Caco-2 (cell line): ENCODE measurements at regions not wholly inside any gene's neighbourhood (a gene's known extent, or its start where the extent isn't known, plus 50 kb on each side); places are given as distances from the start of the nearest gene placed in this dataset.

Experiments
- BruUV-seq: library from RNA; stranded (reverse); fragments of 400-500 nt; replicated peaks from 2 replicates; lab custom pipeline; 2021; lab: Mats Ljungman, UMichigan
- CTCF ChIA-PET: fragments of 300-600 bp; sonication (Branson Sonifier 250); formaldehyde crosslinking; loops from one replicate; lab custom pipeline; 2022; ENCODE audit warnings: antibody characterized with exemption; lab: Charles Lee
- POLR2A ChIA-PET: fragments of 300-600 bp; sonication (Branson Sonifier 250); formaldehyde crosslinking; loops from one replicate; lab custom pipeline; 2022; ENCODE audit warnings: antibody characterized with exemption; lab: Charles Lee
- DNase-seq, 2 experiments: peaks; one replicate each; pipeline versions ENCODE4 v3.0.0 to v3.0.0-alpha.2; 2020 to 2022
- H3K27me3 ChIP-seq: replicated peaks from 2 replicates; pipeline ENCODE4 v1.6.0; 2011; ENCODE audit warnings: low read length; ENCODE audit not compliant: control insufficient read depth, insufficient read depth
- H3K36me3 ChIP-seq: 2 replicates; pipeline ENCODE4 v1.5.1; 2011; ENCODE audit warnings: low read length; ENCODE audit not compliant: control insufficient read depth, insufficient read depth
- H3K4me1 ChIP-seq: fragments of 250-450 bp; sonication (Bioruptor Pico); 2 replicates; pipeline ENCODE4 v1.5.1; 2020; ENCODE audit warnings: mild to moderate bottlenecking
- H3K4me3 ChIP-seq: 2 replicates; pipeline ENCODE4 v1.5.1; 2011; ENCODE audit warnings: low read depth, mild to moderate bottlenecking, control low read depth, low read length
- H3K9me3 ChIP-seq: fragments of 250-450 bp; sonication (Bioruptor Pico); 2 replicates; pipeline ENCODE4 v1.5.1; 2020; ENCODE audit warnings: mild to moderate bottlenecking, moderate library complexity
- H3K27ac Mint-ChIP-seq: one replicate; pipeline ENCODE4 v1.8.0; 2022; ENCODE audit warnings: mixed read lengths; ENCODE audit not compliant: unreplicated experiment
- H3K27me3 Mint-ChIP-seq: one replicate; pipeline ENCODE4 v1.8.0; 2022; ENCODE audit warnings: mixed read lengths; ENCODE audit not compliant: insufficient read depth, unreplicated experiment
- H3K36me3 Mint-ChIP-seq: one replicate; pipeline ENCODE4 v1.8.0; 2022; ENCODE audit warnings: mild to moderate bottlenecking, mixed read lengths; ENCODE audit not compliant: insufficient read depth, unreplicated experiment
- H3K4me1 Mint-ChIP-seq: one replicate; pipeline ENCODE4 v1.8.0; 2022; ENCODE audit warnings: low read depth, mixed read lengths; ENCODE audit not compliant: unreplicated experiment
- H3K4me3 Mint-ChIP-seq: one replicate; pipeline ENCODE4 v1.8.0; 2022; ENCODE audit warnings: mild to moderate bottlenecking, moderate library complexity, mixed read lengths; ENCODE audit not compliant: unreplicated experiment
- H3K9me3 Mint-ChIP-seq: one replicate; pipeline ENCODE4 v1.8.0; 2022; ENCODE audit warnings: mixed read lengths; ENCODE audit not compliant: unreplicated experiment
- CTCF ChIP-seq, 2 experiments: fragments of 200-600 bp in 1 of 2; IDR thresholded peaks; 1 replicate in 1 of 2; 2 replicates in 1 of 2; pipeline versions ENCODE4 v1.5.1 to v1.8.0; 2011 to 2022; ENCODE audit warnings: antibody characterized with exemption in 1 of 2, control low read depth in 1 of 2, inconsistent platforms in 1 of 2, low read depth in 1 of 2, low read length in 1 of 2, mild to moderate bottlenecking in 1 of 2, moderate library complexity in 1 of 2; ENCODE audit not compliant: insufficient read depth in 1 of 2, severe bottlenecking in 1 of 2, unreplicated experiment in 1 of 2
- intact Hi-C: fragments of 100-400 bp; cut with micrococcal nuclease; formaldehyde crosslinking; loops from one replicate; pipeline ENCODE4 v1.10.0; 2022; ENCODE audit not compliant: unreplicated experiment

- H3K27me3 Mint-ChIP-seq, result no peaks in the 10 kb centered on the region
- H3K27ac Mint-ChIP-seq, result no peak overlapping the region
- H3K4me3 ChIP-seq, result peak overlapping the region; percentile 61
- H3K36me3 ChIP-seq, result no peaks in the 10 kb centered on the region
- POLR2A ChIA-PET, result no interaction called here
- CTCF ChIA-PET, result no interaction called here
- H3K9me3 ChIP-seq, result no peaks in the 10 kb centered on the region
- H3K9me3 Mint-ChIP-seq, result no peaks in the 10 kb centered on the region
- peaks cover 2% of the 10 kb centered on the region for H3K4me1 Mint-ChIP-seq
- no peaks in the 10 kb centered on the region for H3K27me3 ChIP-seq
- H3K36me3 Mint-ChIP-seq, result peaks cover 2% of the 10 kb centered on the region
- TF ChIP-seq CTCF (IDR thresholded peaks at IDR 0.05; ENCODE audit: insufficient read depth in 1 of 2, low read depth in 1 of 2, low read length in 1 of 2, severe bottlenecking in 1 of 2, unreplicated experiment in 1 of 2), result no peak
- BruUV-seq, result no TSS peak
- no peak for DNase-seq
- intact Hi-C loops, result loop anchor here (2.0 to 10.0 kb wide), 4 partner anchors 35 to 210 kb away; no protein-coding TSS in a partner anchor
- peak overlapping the region; percentile 85 for H3K4me3 Mint-ChIP-seq
- H3K4me1 ChIP-seq, result peaks cover 13% of the 10 kb centered on the region
These were observed 211.5 kb upstream of the MID1 start for GRCh38 chrX:10831716-10832502.

GRCh38 chrX:10833299-10834169 lies 213.1 kb upstream of the MID1 start:
- Mint-ChIP-seq H3K9me3 (no peaks in the 10 kb centered on the region), H3K4me3 (peak overlapping the region; percentile 85), H3K27me3 (no peaks in the 10 kb centered on the region), H3K4me1 (no peaks in the 10 kb centered on the region), H3K27ac (peak overlapping the region; percentile 59), H3K36me3 (no peaks in the 10 kb centered on the region)
- H3K4me1 ChIP-seq, result peaks cover 13% of the 10 kb centered on the region
- H3K4me3 ChIP-seq, result peak overlapping the region; percentile 61
- intact Hi-C loops, result loop anchor here (1.0 to 10.0 kb wide), 5 partner anchors 36 to 267 kb away; no protein-coding TSS in a partner anchor
- POLR2A ChIA-PET, result interaction anchor here (0.8 to 1.0 kb wide), 3 partner anchors 67 to 159 kb away, joined by 3 to 7 read pairs (median 4); no protein-coding TSS in a partner anchor
- H3K27me3 ChIP-seq, result no peaks in the 10 kb centered on the region
- TF ChIP-seq CTCF (IDR thresholded peaks at IDR 0.05; ENCODE audit: insufficient read depth in 1 of 2, low read depth in 1 of 2, low read length in 1 of 2, severe bottlenecking in 1 of 2, unreplicated experiment in 1 of 2), result no peak
- no peaks in the 10 kb centered on the region for H3K9me3 ChIP-seq
- DNase-seq, result peak; percentile 82 to 88
- no peaks in the 10 kb centered on the region for H3K36me3 ChIP-seq
- CTCF ChIA-PET, result interaction anchor here (1.3 kb wide), 1 partner anchor 267 kb away, joined by 8 read pairs; no protein-coding TSS in a partner anchor
- no TSS peak for BruUV-seq

GRCh38 chrX:10841579-10841978 lies 221.2 kb upstream of the MID1 start:
- BruUV-seq, result no TSS peak
- TF ChIP-seq CTCF (IDR thresholded peaks at IDR 0.05; ENCODE audit: insufficient read depth in 1 of 2, low read depth in 1 of 2, low read length in 1 of 2, severe bottlenecking in 1 of 2, unreplicated experiment in 1 of 2), result no peak
- POLR2A ChIA-PET, result no interaction called here
- no peak for DNase-seq
- H3K4me1 Mint-ChIP-seq, result no peaks in the 10 kb centered on the region
- no peaks in the 10 kb centered on the region for H3K27me3 Mint-ChIP-seq
- no peak overlapping the region for H3K4me3 Mint-ChIP-seq
- intact Hi-C loops, result no loop called here
- Histone ChIP-seq H3K9me3 (no peaks in the 10 kb centered on the region), H3K27me3 (no peaks in the 10 kb centered on the region), H3K4me1 (no peaks in the 10 kb centered on the region), H3K36me3 (no peaks in the 10 kb centered on the region), H3K4me3 (no peak overlapping the region)
- CTCF ChIA-PET, result no interaction called here
- H3K27ac Mint-ChIP-seq, result no peak overlapping the region
- peaks cover 11% of the 10 kb centered on the region for H3K9me3 Mint-ChIP-seq
- H3K36me3 Mint-ChIP-seq, result no peaks in the 10 kb centered on the region
